ENCODE measurements at regions not wholly inside any gene's neighbourhood (a gene's known extent, or its start where the extent isn't known, plus 50 kb on each side); places are given as distances from the start of the nearest gene placed in this dataset.

- Histone ChIP-seq H2AFZ (ENCODE audit: low read depth, low read length) (no peak overlapping the region), H3K4me1 (ENCODE audit: insufficient read depth, low read length) (0 out of 2 replicates have a peak, but pooled peaks cover under 1% of the 10 kb centered on the region), H3K9me3 (ENCODE audit: insufficient read depth, low read length, severe bottlenecking) (peaks cover 2% of the 10 kb centered on the region)
Observed at GRCh38 chr6:20313960-20314530, 87.6 kb upstream of the E2F3 start.

GRCh38 chr6:20314866-20315845 lies 86.5 kb upstream of the E2F3 start:
- DNase-seq: no peak
- H3K79me2 ChIP-seq (ENCODE audit: insufficient read depth, low read length): no peaks in the 10 kb centered on the region
- no peaks in the 10 kb centered on the region for H4K20me1 ChIP-seq (ENCODE audit: insufficient read depth, low read length)
- no peak for ATAC-seq (ENCODE audit: insufficient read depth, low read depth)
- no peak overlapping the region for H3K4me2 ChIP-seq (ENCODE audit: insufficient read depth, low read length)
- no peaks in the 10 kb centered on the region for H3K27me3 ChIP-seq (ENCODE audit: insufficient read depth, low read length, poor library complexity)
- H3K36me3 ChIP-seq (ENCODE audit: insufficient read depth, low read length): no peaks in the 10 kb centered on the region
- peaks cover 12% of the 10 kb centered on the region for H3K4me1 ChIP-seq (ENCODE audit: insufficient read depth, low read length)
- no peak for TF ChIP-seq EZH2 (IDR thresholded peaks at IDR 0.05; ENCODE audit: borderline replicate concordance, low read depth, low read length, severe bottlenecking)
- TF ChIP-seq CTCF (IDR thresholded peaks at IDR 0.05; ENCODE audit: borderline replicate concordance, extremely low read depth, low read length, poor library complexity, severe bottlenecking): no peak
- no peak overlapping the region for H3K9ac ChIP-seq (ENCODE audit: low read depth, low read length)
- no peak overlapping the region for H2AFZ ChIP-seq (ENCODE audit: low read depth, low read length)
- peaks cover 7% of the 10 kb centered on the region for H3K9me3 ChIP-seq (ENCODE audit: insufficient read depth, low read length, severe bottlenecking)
- no peak overlapping the region for H3K4me3 ChIP-seq (ENCODE audit: low read depth in 1 of 2, low read length in 2 of 2)
- no peak overlapping the region for H3K27ac ChIP-seq (ENCODE audit: low read length)

More at GRCh38 chr6:20313960-20314530, 87.6 kb upstream of the E2F3 start:
- H3K36me3 ChIP-seq (ENCODE audit: insufficient read depth, low read length): no peaks in the 10 kb centered on the region
- no peaks in the 10 kb centered on the region for H4K20me1 ChIP-seq (ENCODE audit: insufficient read depth, low read length)
- H3K4me3 ChIP-seq (ENCODE audit: low read depth in 1 of 2, low read length in 2 of 2): no peak overlapping the region
- H3K9ac ChIP-seq (ENCODE audit: low read depth, low read length): no peak overlapping the region
- ATAC-seq (ENCODE audit: insufficient read depth, low read depth) (no peak), DNase-seq (no peak)
- no peak overlapping the region for H3K4me2 ChIP-seq (ENCODE audit: insufficient read depth, low read length)
- H3K27ac ChIP-seq (ENCODE audit: low read length): no peak overlapping the region
- no peak for TF ChIP-seq CTCF (IDR thresholded peaks at IDR 0.05; ENCODE audit: borderline replicate concordance, extremely low read depth, low read length, poor library complexity, severe bottlenecking)
- no peak for TF ChIP-seq EZH2 (IDR thresholded peaks at IDR 0.05; ENCODE audit: borderline replicate concordance, low read depth, low read length, severe bottlenecking)
- H3K79me2 ChIP-seq (ENCODE audit: insufficient read depth, low read length): no peaks in the 10 kb centered on the region
- H3K27me3 ChIP-seq (ENCODE audit: insufficient read depth, low read length, poor library complexity): no peaks in the 10 kb centered on the region

- Histone ChIP-seq H3K9me3 (ENCODE audit: insufficient read depth, low read length, severe bottlenecking) (peaks cover 7% of the 10 kb centered on the region), H3K27me3 (ENCODE audit: insufficient read depth, low read length, poor library complexity) (no peaks in the 10 kb centered on the region), H3K79me2 (ENCODE audit: insufficient read depth, low read length) (no peaks in the 10 kb centered on the region), H2AFZ (ENCODE audit: low read depth, low read length) (no peak overlapping the region), H3K4me3 (ENCODE audit: low read depth in 1 of 2, low read length in 2 of 2) (no peak overlapping the region), H4K20me1 (ENCODE audit: insufficient read depth, low read length) (no peaks in the 10 kb centered on the region), H3K27ac (ENCODE audit: low read length) (no peak overlapping the region), H3K36me3 (ENCODE audit: insufficient read depth, low read length) (no peaks in the 10 kb centered on the region), H3K9ac (ENCODE audit: low read depth, low read length) (no peak overlapping the region), H3K4me2 (ENCODE audit: insufficient read depth, low read length) (no peak overlapping the region), H3K4me1 (ENCODE audit: insufficient read depth, low read length) (peaks cover 16% of the 10 kb centered on the region)
- DNase-seq (no peak), ATAC-seq (ENCODE audit: insufficient read depth, low read depth) (no peak)
- no peak for TF ChIP-seq CTCF (IDR thresholded peaks at IDR 0.05; ENCODE audit: borderline replicate concordance, extremely low read depth, low read length, poor library complexity, severe bottlenecking)
Observed at GRCh38 chr6:20317430-20317829, 84.2 kb upstream of the E2F3 start.

All from DND-41 (cell line).